BE2C (cell line): ENCODE measurements at regions not wholly inside any gene's neighbourhood (a gene's known extent, or its start where the extent isn't known, plus 50 kb on each side); places are given as distances from the start of the nearest gene placed in this dataset.

ENCODE experiments used
- DNase-seq: peaks from one replicate; pipeline ENCODE4 v3.0.0-alpha.2; 2020
- H3K27me3 ChIP-seq: fragments of 250-450 bp; sonication (Bioruptor Pico); 2 replicates; pipeline ENCODE4 v1.5.1; 2020; ENCODE audit warnings: mild to moderate bottlenecking
- H3K36me3 ChIP-seq: fragments of 250-450 bp; sonication (Bioruptor Pico); 2 replicates; pipeline ENCODE4 v1.5.1; 2020; ENCODE audit warnings: mild to moderate bottlenecking
- H3K4me1 ChIP-seq: fragments of 250-450 bp; sonication (Bioruptor Pico); 2 replicates; pipeline ENCODE4 v1.5.1; 2020
- H3K4me3 ChIP-seq: 2 replicates; pipeline ENCODE4 v1.5.1; 2011; ENCODE audit warnings: low read depth, low read length
- H3K9me3 ChIP-seq: fragments of 250-450 bp; sonication (Bioruptor Pico); 2 replicates; pipeline ENCODE4 v1.5.1; 2020
- CTCF ChIP-seq: IDR thresholded peaks from 2 replicates; pipeline ENCODE4 v1.5.1; 2012; ENCODE audit warnings: mild to moderate bottlenecking, low read depth, low read length

DNA sequence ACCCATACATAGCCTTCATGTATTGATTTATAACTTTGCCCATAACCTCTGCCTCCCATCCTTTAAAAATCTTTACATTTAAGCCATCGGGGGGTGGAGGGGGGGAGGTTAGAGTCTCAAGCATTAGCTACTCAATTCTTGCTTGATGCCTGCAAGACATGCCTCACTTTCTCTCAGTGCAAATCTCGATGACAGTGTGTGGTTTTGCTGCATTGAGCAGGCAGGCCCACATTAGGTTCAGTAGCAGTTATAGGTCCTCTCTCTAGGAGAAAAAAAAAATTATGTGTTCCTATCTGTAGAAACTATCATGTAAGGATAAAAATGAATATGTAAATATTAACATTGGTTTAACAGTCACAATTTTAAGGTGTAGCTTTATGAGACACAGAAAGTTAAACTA, 314.0 kb upstream of the ANO3 start:
- Histone ChIP-seq H3K9me3 (no peaks in the 10 kb centered on the region), H3K4me3 (no peak overlapping the region), H3K4me1 (no peaks in the 10 kb centered on the region), H3K27me3 (no peaks in the 10 kb centered on the region), H3K36me3 (no peaks in the 10 kb centered on the region)
- no peak for TF ChIP-seq CTCF
- DNase-seq = no peak

GRCh38 chr11:26018336-26018735, 313.6 kb upstream of the ANO3 start:
- DNase-seq = no peak
- no peaks in the 10 kb centered on the region for H3K4me1 ChIP-seq

GRCh38 chr11:26019386-26019785, 312.5 kb upstream of the ANO3 start:
- DNase-seq = no peak
- H3K9me3 ChIP-seq = no peaks in the 10 kb centered on the region
- H3K36me3 ChIP-seq = no peaks in the 10 kb centered on the region
- H3K4me1 ChIP-seq = no peaks in the 10 kb centered on the region
- no peak for TF ChIP-seq CTCF
- no peak overlapping the region for H3K4me3 ChIP-seq
- H3K27me3 ChIP-seq = no peaks in the 10 kb centered on the region

More at GRCh38 chr11:26018336-26018735, 313.6 kb upstream of the ANO3 start:
- Histone ChIP-seq H3K4me3 (no peak overlapping the region), H3K27me3 (no peaks in the 10 kb centered on the region), H3K9me3 (no peaks in the 10 kb centered on the region), H3K36me3 (no peaks in the 10 kb centered on the region)
- no peak for TF ChIP-seq CTCF

GRCh38 chr11:26021017-26021416, 310.9 kb upstream of the ANO3 start:
- DNase-seq = no peak
- H3K4me3 ChIP-seq = no peak overlapping the region
- TF ChIP-seq CTCF = no peak

DNA sequence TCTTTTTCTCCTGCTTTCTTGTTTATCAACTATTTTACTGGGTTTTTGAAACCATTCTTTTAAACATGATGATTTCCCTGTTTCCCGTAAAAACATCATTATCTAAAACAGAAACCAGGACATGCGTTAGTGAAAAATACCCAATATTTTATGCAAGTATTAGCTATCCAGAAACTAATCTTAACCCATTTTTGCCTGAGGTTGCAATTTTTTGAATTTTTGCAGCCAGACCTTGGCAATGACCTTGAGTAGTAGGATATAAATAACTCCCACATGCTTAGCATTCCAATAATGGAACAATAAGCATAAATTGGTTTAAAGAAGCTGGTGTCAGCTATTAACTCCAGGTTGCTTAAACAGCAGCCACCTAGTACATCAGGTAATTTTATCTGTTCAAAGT, 308.9 kb upstream of the ANO3 start:
- Histone ChIP-seq H3K4me3 (no peak overlapping the region), H3K9me3 (no peaks in the 10 kb centered on the region), H3K4me1 (no peaks in the 10 kb centered on the region), H3K36me3 (no peaks in the 10 kb centered on the region), H3K27me3 (no peaks in the 10 kb centered on the region)
- DNase-seq = no peak
- TF ChIP-seq CTCF = no peak

More at GRCh38 chr11:26021017-26021416, 310.9 kb upstream of the ANO3 start:
- no peaks in the 10 kb centered on the region for H3K4me1 ChIP-seq
- no peaks in the 10 kb centered on the region for H3K36me3 ChIP-seq
- H3K9me3 ChIP-seq = no peaks in the 10 kb centered on the region
- H3K27me3 ChIP-seq = no peaks in the 10 kb centered on the region

GRCh38 chr11:26025676-26026075, 306.3 kb upstream of the ANO3 start:
- H3K36me3 ChIP-seq = no peaks in the 10 kb centered on the region
- H3K27me3 ChIP-seq = no peaks in the 10 kb centered on the region
- no peak for TF ChIP-seq CTCF
- H3K4me1 ChIP-seq = no peaks in the 10 kb centered on the region
- no peak for DNase-seq
- H3K9me3 ChIP-seq = no peaks in the 10 kb centered on the region
- H3K4me3 ChIP-seq = no peak overlapping the region
